ENCODE measurements at regions not wholly inside any gene's neighbourhood (a gene's known extent, or its start where the extent isn't known, plus 50 kb on each side); places are given as distances from the start of the nearest gene placed in this dataset.

- TF ChIP-seq CTCF (IDR thresholded peaks at IDR 0.05) (no peak), RAD21 (IDR thresholded peaks at IDR 0.05; ENCODE audit: low read length) (no peak), FOXM1 (IDR thresholded peaks at IDR 0.05; ENCODE audit: low read depth) (no peak), EZH2phosphoT487 (IDR thresholded peaks at IDR 0.05; ENCODE audit: borderline replicate concordance, low read depth) (no peak), USF1 (IDR thresholded peaks at IDR 0.05; ENCODE audit: borderline replicate concordance, low read depth) (no peak), MAX (IDR thresholded peaks at IDR 0.05; ENCODE audit: low read depth) (no peak), SIN3A (IDR thresholded peaks at IDR 0.05; ENCODE audit: borderline replicate concordance, low read depth, low read length) (no peak), RXRA (IDR thresholded peaks at IDR 0.05; ENCODE audit: borderline replicate concordance, low read depth) (no peak), POLR2AphosphoS5 (IDR thresholded peaks at IDR 0.05; ENCODE audit: low read depth, low read length) (no peak), MXI1 (IDR thresholded peaks at IDR 0.05; ENCODE audit: low read depth, low read length) (no peak), RCOR1 (IDR thresholded peaks at IDR 0.05; ENCODE audit: low read length) (no peak)
Observed at GRCh38 chr12:115132905-115133304, 448.9 kb upstream of the TBX3 start.

Data from SK-N-SH (cell line).